Neural progenitor cell (in vitro differentiated cells): ENCODE measurements at regions not wholly inside any gene's neighbourhood (a gene's known extent, or its start where the extent isn't known, plus 50 kb on each side); places are given as distances from the start of the nearest gene placed in this dataset.

ENCODE experiments used
- DNase-seq: peaks from one replicate; pipeline ENCODE4 v3.0.0-alpha.2; 2016; ENCODE audit warnings: low spot score
- H2AFZ ChIP-seq: fragments of 200-600 bp; sonication (generic); replicated peaks from 2 replicates; pipeline ENCODE4 v1.6.1; 2016; ENCODE audit warnings: antibody characterized with exemption
- H3F3A ChIP-seq: fragments of 200-600 bp; sonication (generic); 2 replicates; pipeline ENCODE4 v1.6.1; 2016; ENCODE audit warnings: antibody characterized with exemption, low read depth
- H3K27ac ChIP-seq: fragments of 200-600 bp; sonication (generic); 2 replicates; pipeline ENCODE4 v1.5.1; 2016; ENCODE audit warnings: mild to moderate bottlenecking
- H3K27me3 ChIP-seq: fragments of 200-600 bp; sonication (generic); 2 replicates; pipeline ENCODE4 v1.6.1; 2016; ENCODE audit warnings: mild to moderate bottlenecking, moderate library complexity
- H3K36me3 ChIP-seq: fragments of 200-600 bp; sonication (generic); 2 replicates; pipeline ENCODE4 v1.5.1; 2016
- H3K4me1 ChIP-seq: fragments of 200-600 bp; sonication (generic); 2 replicates; pipeline ENCODE4 v1.6.1; 2016; ENCODE audit warnings: mixed run types
- H3K4me2 ChIP-seq: fragments of 200-600 bp; sonication (generic); 2 replicates; pipeline ENCODE4 v1.6.1; 2016
- H3K4me3 ChIP-seq: fragments of 200-600 bp; sonication (generic); 2 replicates; pipeline ENCODE4 v1.5.1; 2016
- H3K79me2 ChIP-seq: fragments of 200-600 bp; sonication (generic); 2 replicates; pipeline ENCODE4 v1.6.1; 2016; ENCODE audit warnings: low read depth
- H3K9ac ChIP-seq: fragments of 200-600 bp; sonication (generic); 2 replicates; pipeline ENCODE4 v1.6.1; 2016
- H3K9me3 ChIP-seq: fragments of 200-600 bp; sonication (generic); 2 replicates; pipeline ENCODE4 v1.5.1; 2016; ENCODE audit warnings: low read depth
- H4K20me1 ChIP-seq: fragments of 200-600 bp; sonication (generic); 2 replicates; pipeline ENCODE4 v1.6.1; 2016; ENCODE audit warnings: low read depth
- H3K27ac Mint-ChIP-seq: 3 replicates; pipeline ENCODE4 v1.8.0; 2021; ENCODE audit warnings: mixed read lengths
- H3K27me3 Mint-ChIP-seq: 2 replicates; pipeline ENCODE4 v1.8.0; 2022; ENCODE audit warnings: low read depth, mild to moderate bottlenecking, inconsistent platforms, moderate library complexity, mixed read lengths; ENCODE audit not compliant: insufficient read depth
- H3K36me3 Mint-ChIP-seq: 3 replicates; pipeline ENCODE4 v1.8.0; 2021; ENCODE audit warnings: mixed read lengths
- H3K4me1 Mint-ChIP-seq: 3 replicates; pipeline ENCODE4 v1.8.0; 2021; ENCODE audit warnings: mixed read lengths
- H3K4me3 Mint-ChIP-seq: 3 replicates; pipeline ENCODE4 v1.8.0; 2021; ENCODE audit warnings: mild to moderate bottlenecking, moderate library complexity, mixed read lengths
- H3K9me3 Mint-ChIP-seq: 3 replicates; pipeline ENCODE4 v1.8.0; 2020; ENCODE audit warnings: mixed read lengths
- EZH2 ChIP-seq: fragments of 200-600 bp; sonication (generic); IDR thresholded peaks from 2 replicates; pipeline ENCODE4 v1.6.1; 2017; ENCODE audit warnings: antibody characterized with exemption, mild to moderate bottlenecking, moderate library complexity
- EZH2phosphoT487 ChIP-seq: fragments of 200-600 bp; sonication (generic); IDR thresholded peaks from 2 replicates; pipeline ENCODE4 v1.6.1; 2017; ENCODE audit warnings: antibody characterized with exemption
- TF ChIP-seq, protein P1 (sequence below): fragments of 200-600 bp; sonication (generic); IDR thresholded peaks from 2 replicates; pipeline ENCODE4 v1.5.1; 2017; ENCODE audit warnings: antibody characterized with exemption, mild to moderate bottlenecking

DNA sequence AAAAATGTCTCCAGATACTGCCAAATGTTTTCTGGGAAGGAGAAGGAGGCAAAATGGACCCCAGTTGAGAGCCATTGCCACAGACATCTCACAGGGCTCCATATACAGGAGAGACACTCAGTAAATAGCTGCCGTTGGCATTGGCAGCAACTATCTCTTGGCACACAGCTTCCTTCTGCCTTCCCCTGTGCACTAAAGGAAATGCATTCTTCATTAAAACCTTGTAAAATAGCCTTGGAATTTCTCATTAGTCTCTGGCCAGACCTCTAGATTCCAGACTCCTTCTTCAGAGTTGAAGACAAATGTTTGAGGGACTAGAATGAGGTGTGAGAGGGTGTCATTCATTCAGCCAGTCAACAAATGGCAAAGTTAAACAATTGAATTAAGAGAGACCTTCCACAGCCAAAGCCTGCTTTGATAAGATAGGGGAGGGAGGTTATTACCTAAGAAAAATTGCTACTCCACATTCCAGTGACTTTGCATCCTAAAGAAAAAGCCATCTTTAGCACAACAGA, 223.9 kb upstream of the HS3ST3A1 start:
- H3K4me2 ChIP-seq: no peak overlapping the region
- H3K36me3 ChIP-seq: no peaks in the 10 kb centered on the region
- Mint-ChIP-seq H3K27me3 (peaks cover 2% of the 10 kb centered on the region), H3K4me3 (no peak overlapping the region), H3K9me3 (no peaks in the 10 kb centered on the region), H3K36me3 (no peaks in the 10 kb centered on the region), H3K4me1 (no peaks in the 10 kb centered on the region), H3K27ac (no peak overlapping the region)
- H3K4me1 ChIP-seq: no peaks in the 10 kb centered on the region
- no peaks in the 10 kb centered on the region for H3K9me3 ChIP-seq
- H4K20me1 ChIP-seq: no peaks in the 10 kb centered on the region
- no peak overlapping the region for H3K27ac ChIP-seq
- no peak overlapping the region for H3K4me3 ChIP-seq
- TF ChIP-seq EZH2: no peak
- TF ChIP-seq, protein P1, sequence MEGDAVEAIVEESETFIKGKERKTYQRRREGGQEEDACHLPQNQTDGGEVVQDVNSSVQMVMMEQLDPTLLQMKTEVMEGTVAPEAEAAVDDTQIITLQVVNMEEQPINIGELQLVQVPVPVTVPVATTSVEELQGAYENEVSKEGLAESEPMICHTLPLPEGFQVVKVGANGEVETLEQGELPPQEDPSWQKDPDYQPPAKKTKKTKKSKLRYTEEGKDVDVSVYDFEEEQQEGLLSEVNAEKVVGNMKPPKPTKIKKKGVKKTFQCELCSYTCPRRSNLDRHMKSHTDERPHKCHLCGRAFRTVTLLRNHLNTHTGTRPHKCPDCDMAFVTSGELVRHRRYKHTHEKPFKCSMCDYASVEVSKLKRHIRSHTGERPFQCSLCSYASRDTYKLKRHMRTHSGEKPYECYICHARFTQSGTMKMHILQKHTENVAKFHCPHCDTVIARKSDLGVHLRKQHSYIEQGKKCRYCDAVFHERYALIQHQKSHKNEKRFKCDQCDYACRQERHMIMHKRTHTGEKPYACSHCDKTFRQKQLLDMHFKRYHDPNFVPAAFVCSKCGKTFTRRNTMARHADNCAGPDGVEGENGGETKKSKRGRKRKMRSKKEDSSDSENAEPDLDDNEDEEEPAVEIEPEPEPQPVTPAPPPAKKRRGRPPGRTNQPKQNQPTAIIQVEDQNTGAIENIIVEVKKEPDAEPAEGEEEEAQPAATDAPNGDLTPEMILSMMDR: no peak
- no peak for TF ChIP-seq EZH2phosphoT487
- no peak for DNase-seq
- no peak overlapping the region for H2AFZ ChIP-seq
- H3K79me2 ChIP-seq: no peaks in the 10 kb centered on the region
- no peak overlapping the region for H3K9ac ChIP-seq
- no peaks in the 10 kb centered on the region for H3F3A ChIP-seq
- H3K27me3 ChIP-seq: no peaks in the 10 kb centered on the region

DNA sequence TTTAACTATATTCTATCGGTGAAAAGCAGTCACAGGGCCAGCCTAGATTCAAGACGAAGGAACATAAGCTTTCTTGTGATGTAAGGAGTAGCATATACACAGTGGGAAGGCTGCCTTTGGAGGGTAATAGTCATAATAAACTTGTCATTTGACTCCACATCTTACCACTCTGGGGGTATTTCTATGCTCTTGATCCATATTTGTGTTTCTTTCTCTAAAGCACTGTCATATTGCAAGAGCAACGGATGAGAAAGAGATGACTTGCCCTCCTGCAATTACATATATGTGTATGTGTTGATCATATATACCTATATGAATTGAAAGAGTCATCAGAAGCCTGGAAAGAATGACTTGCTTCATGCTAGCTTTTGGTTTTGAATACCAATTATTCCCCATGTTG, 225.4 kb upstream of the HS3ST3A1 start:
- no peaks in the 10 kb centered on the region for H3F3A ChIP-seq
- Mint-ChIP-seq H3K27ac (no peak overlapping the region), H3K36me3 (no peaks in the 10 kb centered on the region), H3K4me3 (no peak overlapping the region), H3K4me1 (no peaks in the 10 kb centered on the region), H3K27me3 (no peaks in the 10 kb centered on the region), H3K9me3 (no peaks in the 10 kb centered on the region)
- no peak overlapping the region for H3K27ac ChIP-seq
- no peak overlapping the region for H3K4me2 ChIP-seq
- DNase-seq: no peak
- H4K20me1 ChIP-seq: no peaks in the 10 kb centered on the region
- no peaks in the 10 kb centered on the region for H3K4me1 ChIP-seq
- H3K9ac ChIP-seq: no peak overlapping the region
- H2AFZ ChIP-seq: no peak overlapping the region
- H3K79me2 ChIP-seq: no peaks in the 10 kb centered on the region
- H3K27me3 ChIP-seq: no peaks in the 10 kb centered on the region
- TF ChIP-seq EZH2phosphoT487 (no peak), EZH2 (no peak)
- TF ChIP-seq, protein P1: no peak
- H3K4me3 ChIP-seq: no peak overlapping the region
- no peaks in the 10 kb centered on the region for H3K36me3 ChIP-seq
- H3K9me3 ChIP-seq: no peaks in the 10 kb centered on the region

DNA sequence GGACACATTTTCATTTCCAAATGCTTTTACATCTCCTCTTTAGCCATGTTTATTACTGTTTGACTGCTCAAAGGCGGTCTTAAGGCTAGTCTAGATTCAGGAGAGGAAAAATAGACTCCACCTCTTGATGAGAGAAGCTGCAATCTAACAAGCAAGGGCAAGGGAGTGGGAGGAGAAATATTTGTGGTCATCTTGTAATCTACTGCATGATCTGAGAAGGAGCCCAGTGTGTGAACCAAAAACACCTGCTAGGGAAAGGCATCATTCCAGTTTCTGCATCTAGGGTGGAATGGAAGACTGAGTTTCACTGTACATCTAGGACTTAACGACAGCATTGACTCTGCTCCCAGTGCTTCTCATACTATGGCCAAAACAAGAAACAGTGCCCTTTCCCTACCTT, 232.2 kb upstream of the HS3ST3A1 start:
- no peak overlapping the region for H3K4me3 ChIP-seq
- H3K4me1 ChIP-seq: no peaks in the 10 kb centered on the region
- H3K9me3 ChIP-seq: no peaks in the 10 kb centered on the region
- Mint-ChIP-seq H3K9me3 (no peaks in the 10 kb centered on the region), H3K4me1 (no peaks in the 10 kb centered on the region), H3K27ac (no peak overlapping the region), H3K4me3 (no peak overlapping the region), H3K27me3 (no peaks in the 10 kb centered on the region), H3K36me3 (no peaks in the 10 kb centered on the region)
- H3K4me2 ChIP-seq: no peak overlapping the region
- H3K36me3 ChIP-seq: no peaks in the 10 kb centered on the region
- H4K20me1 ChIP-seq: no peaks in the 10 kb centered on the region
- no peak for DNase-seq
- no peak overlapping the region for H3K27ac ChIP-seq
- H3K27me3 ChIP-seq: no peaks in the 10 kb centered on the region
- H3K79me2 ChIP-seq: no peaks in the 10 kb centered on the region
- H3F3A ChIP-seq: no peaks in the 10 kb centered on the region
- H3K9ac ChIP-seq: no peak overlapping the region
- TF ChIP-seq, protein P1: no peak
- TF ChIP-seq EZH2phosphoT487: no peak
- TF ChIP-seq EZH2: no peak
- H2AFZ ChIP-seq: no peak overlapping the region
